GM21717 (cell line): ENCODE measurements at regions not wholly inside any gene's neighbourhood (a gene's known extent, or its start where the extent isn't known, plus 50 kb on each side); places are given as distances from the start of the nearest gene placed in this dataset.
"Not testable (repeated sequence)": the region's sequence is repeated elsewhere in the genome, so short reads cannot be mapped to it uniquely, and the experiment has no call there.

ENCODE experiments used
- ATAC-seq: cut with Tn5 transposase; IDR thresholded peaks from one replicate; pipeline ENCODE4 v1.9.1; 2021; ENCODE audit warnings: mild to moderate bottlenecking, moderate library complexity; ENCODE audit not compliant: unreplicated experiment

GRCh38 chr1:68673771-68674170 lies 176.9 kb upstream of the DEPDC1 start:
- no peak for ATAC-seq

- ATAC-seq = no peak
Measured at GRCh38 chr1:68675336-68675735, 178.5 kb upstream of the DEPDC1 start.

- ATAC-seq = no peak
Measured at GRCh38 chr1:68677684-68678351, 180.9 kb upstream of the DEPDC1 start.

GRCh38 chr1:68696221-68696620 lies 199.3 kb upstream of the DEPDC1 start:
- ATAC-seq = no peak

GRCh38 chr1:68703921-68704354 lies 207.1 kb upstream of the DEPDC1 start:
- no peak for ATAC-seq

- ATAC-seq = no peak
Measured at GRCh38 chr1:68704800-68705443, 208.0 kb upstream of the DEPDC1 start.

- ATAC-seq = no peak
Measured at GRCh38 chr1:68705466-68705865, 208.6 kb upstream of the DEPDC1 start.

GRCh38 chr1:68706639-68707317 lies 209.9 kb upstream of the DEPDC1 start:
- ATAC-seq = peak; percentile 70

GRCh38 chr1:68717330-68717729 lies 220.4 kb upstream of the DEPDC1 start:
- no peak for ATAC-seq

GRCh38 chr1:68720476-68720875 lies 223.6 kb upstream of the DEPDC1 start:
- ATAC-seq = no peak

GRCh38 chr1:68723791-68724190 lies 226.9 kb upstream of the DEPDC1 start:
- ATAC-seq = no peak

- ATAC-seq = no peak
Measured at GRCh38 chr1:68725001-68725752, 228.3 kb upstream of the DEPDC1 start.

- ATAC-seq = not testable (repeated sequence)
Measured at GRCh38 chr1:68739486-68739885, 242.6 kb upstream of the DEPDC1 start.

- ATAC-seq = no peak
Measured at GRCh38 chr1:68745011-68745410, 248.1 kb upstream of the DEPDC1 start.

- no peak for ATAC-seq
Measured at GRCh38 chr1:68745451-68745850, 248.6 kb upstream of the DEPDC1 start.

GRCh38 chr1:68746378-68746777 lies 249.5 kb upstream of the DEPDC1 start:
- ATAC-seq = no peak

- no peak for ATAC-seq
Measured at GRCh38 chr1:68751723-68752122, 254.8 kb upstream of the DEPDC1 start.

GRCh38 chr1:68758666-68759209 lies 261.9 kb upstream of the DEPDC1 start:
- no peak for ATAC-seq

GRCh38 chr1:68767941-68768340 lies 271.1 kb upstream of the DEPDC1 start:
- no peak for ATAC-seq

- ATAC-seq = no peak
Measured at GRCh38 chr1:68770817-68771216, 273.9 kb upstream of the DEPDC1 start.

GRCh38 chr1:68777851-68778250 lies 281.0 kb upstream of the DEPDC1 start:
- no peak for ATAC-seq
